Calu3 (cell line): ENCODE measurements at regions not wholly inside any gene's neighbourhood (a gene's known extent, or its start where the extent isn't known, plus 50 kb on each side); places are given as distances from the start of the nearest gene placed in this dataset.
A peak's percentile ranks its signal among the peaks of the same experiment; 100 is the strongest.

ENCODE experiments used
- BruUV-seq: library from RNA; stranded (reverse); fragments of 400-500 nt; replicated peaks from 2 replicates; lab custom pipeline; 2021; lab: Mats Ljungman, UMichigan
- CTCF ChIA-PET: fragments of 300-600 bp; sonication (Branson Sonifier 250); formaldehyde crosslinking; loops from one replicate; lab custom pipeline; 2022; ENCODE audit warnings: antibody characterized with exemption; lab: Charles Lee
- DNase-seq: peaks from one replicate; pipeline ENCODE4 v3.0.0; 2022
- H3K27ac Mint-ChIP-seq: one replicate; pipeline ENCODE4 v1.8.0; 2022; ENCODE audit warnings: mixed read lengths; ENCODE audit not compliant: unreplicated experiment
- H3K27me3 Mint-ChIP-seq: one replicate; pipeline ENCODE4 v1.8.0; 2022; ENCODE audit warnings: mixed read lengths; ENCODE audit not compliant: unreplicated experiment
- H3K36me3 Mint-ChIP-seq: one replicate; pipeline ENCODE4 v1.8.0; 2022; ENCODE audit warnings: mild to moderate bottlenecking, moderate library complexity, mixed read lengths; ENCODE audit not compliant: insufficient read depth, unreplicated experiment
- H3K4me1 Mint-ChIP-seq: one replicate; pipeline ENCODE4 v1.8.0; 2022; ENCODE audit warnings: mild to moderate bottlenecking, low read depth, mixed read lengths; ENCODE audit not compliant: unreplicated experiment
- H3K4me3 Mint-ChIP-seq: one replicate; pipeline ENCODE4 v1.8.0; 2022; ENCODE audit warnings: mild to moderate bottlenecking, low read depth, moderate library complexity, mixed read lengths; ENCODE audit not compliant: unreplicated experiment
- H3K9me3 Mint-ChIP-seq: one replicate; pipeline ENCODE4 v1.8.0; 2022; ENCODE audit warnings: low read depth, mixed read lengths; ENCODE audit not compliant: unreplicated experiment
- CTCF ChIP-seq: fragments of 200-600 bp; IDR thresholded peaks from one replicate; pipeline ENCODE4 v1.8.0; 2022; ENCODE audit warnings: antibody characterized with exemption; ENCODE audit not compliant: unreplicated experiment
- intact Hi-C: fragments of 100-400 bp; cut with micrococcal nuclease; formaldehyde crosslinking; loops from one replicate; pipeline ENCODE4 v1.10.0; 2022; ENCODE audit not compliant: unreplicated experiment

GRCh38 chr5:23217159-23217558, 290.2 kb upstream of the PRDM9 start:
- Mint-ChIP-seq H3K36me3 (no peaks in the 10 kb centered on the region), H3K9me3 (peaks cover 13% of the 10 kb centered on the region), H3K4me3 (no peak overlapping the region), H3K27ac (no peak overlapping the region), H3K4me1 (no peaks in the 10 kb centered on the region), H3K27me3 (no peaks in the 10 kb centered on the region)
- intact Hi-C loops, result no loop called here
- TF ChIP-seq CTCF, result no peak
- CTCF ChIA-PET, result no interaction called here
- no peak for DNase-seq
- BruUV-seq, result no TSS peak

- Mint-ChIP-seq H3K4me1 (no peaks in the 10 kb centered on the region), H3K27me3 (no peaks in the 10 kb centered on the region), H3K4me3 (no peak overlapping the region), H3K36me3 (no peaks in the 10 kb centered on the region), H3K9me3 (peaks cover 13% of the 10 kb centered on the region), H3K27ac (no peak overlapping the region)
- CTCF ChIA-PET, result no interaction called here
- DNase-seq, result no peak
- intact Hi-C loops, result no loop called here
- no TSS peak for BruUV-seq
- no peak for TF ChIP-seq CTCF
Observed at GRCh38 chr5:23216345-23216744, 291.1 kb upstream of the PRDM9 start.

GRCh38 chr5:23208959-23209431, 298.4 kb upstream of the PRDM9 start:
- no peaks in the 10 kb centered on the region for H3K27me3 Mint-ChIP-seq
- DNase-seq, result peak; percentile 31
- no peak overlapping the region for H3K4me3 Mint-ChIP-seq
- no peaks in the 10 kb centered on the region for H3K4me1 Mint-ChIP-seq
- peak; percentile 43 for TF ChIP-seq CTCF
- H3K27ac Mint-ChIP-seq, result no peak overlapping the region
- no peaks in the 10 kb centered on the region for H3K36me3 Mint-ChIP-seq
- no TSS peak for BruUV-seq
- H3K9me3 Mint-ChIP-seq, result peaks cover 6% of the 10 kb centered on the region
- CTCF ChIA-PET, result interaction anchor here (0.5 kb wide), 2 partner anchors 85 to 301 kb away, joined by 3 to 5 read pairs; no protein-coding TSS in a partner anchor
- intact Hi-C loops, result no loop called here

- intact Hi-C loops, result no loop called here
- no TSS peak for BruUV-seq
- no peak overlapping the region for H3K4me3 Mint-ChIP-seq
- DNase-seq, result no peak
- no peaks in the 10 kb centered on the region for H3K4me1 Mint-ChIP-seq
- H3K9me3 Mint-ChIP-seq, result no peaks in the 10 kb centered on the region
- CTCF ChIA-PET, result no interaction called here
- no peaks in the 10 kb centered on the region for H3K27me3 Mint-ChIP-seq
- H3K27ac Mint-ChIP-seq, result no peak overlapping the region
- H3K36me3 Mint-ChIP-seq, result no peaks in the 10 kb centered on the region
- TF ChIP-seq CTCF, result no peak
Observed at GRCh38 chr5:23204111-23204510, 303.3 kb upstream of the PRDM9 start.
